NCI-H748 treated with DMSO at 0.1 percent for 48 hours (cell line): ENCODE measurements at regions not wholly inside any gene's neighbourhood (a gene's known extent, or its start where the extent isn't known, plus 50 kb on each side); places are given as distances from the start of the nearest gene placed in this dataset.
"Not testable (repeated sequence)": the region's sequence is repeated elsewhere in the genome, so short reads cannot be mapped to it uniquely, and the experiment has no call there.

ENCODE experiments used
- DNase-seq: peaks from one replicate; lab custom pipeline; 2025; lab: John Stamatoyannopoulos, UW

GRCh38 chr5:130836729-130837649 lies 328.1 kb downstream of the HINT1 start:
- DNase-seq, result no peak

DNA sequence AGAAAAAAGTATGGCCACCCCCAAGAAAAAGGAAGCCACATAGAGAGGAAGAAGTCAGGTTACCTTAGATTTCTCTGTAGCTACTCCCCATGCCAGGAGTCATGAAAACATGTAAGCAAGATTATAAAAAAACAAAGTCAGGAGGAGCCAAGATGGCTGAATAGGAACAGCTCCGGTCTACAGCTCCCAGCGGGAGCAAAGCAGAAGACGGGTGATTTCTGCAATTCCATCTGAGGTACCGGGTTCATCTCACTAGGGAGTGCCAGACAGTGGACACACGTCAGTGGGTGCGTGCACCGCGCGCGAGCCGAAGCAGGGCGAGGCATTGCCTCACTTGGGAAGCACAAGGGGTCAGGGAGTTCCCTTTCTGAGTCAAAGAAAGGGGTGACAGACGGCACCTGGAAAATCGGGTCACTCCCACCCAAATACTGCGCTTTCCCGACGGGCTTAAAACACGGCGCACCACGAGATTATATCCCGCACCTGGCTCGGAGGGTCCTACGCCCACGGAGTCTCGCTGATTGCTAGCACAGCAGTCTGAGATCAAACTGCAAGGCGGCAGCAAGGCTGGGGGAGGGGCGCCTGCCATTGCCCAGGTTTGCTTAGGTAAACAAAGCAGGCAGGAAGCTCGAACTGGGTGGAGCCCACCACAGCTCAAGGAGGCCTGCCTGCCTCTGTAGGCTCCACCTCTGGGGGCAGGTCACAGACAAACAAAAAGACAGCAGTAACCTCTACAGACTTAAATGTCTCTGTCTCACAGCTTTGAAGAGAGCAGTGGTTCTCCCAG lies 347.3 kb downstream of the HINT1 start:
- peak; percentile 8 for DNase-seq

DNA sequence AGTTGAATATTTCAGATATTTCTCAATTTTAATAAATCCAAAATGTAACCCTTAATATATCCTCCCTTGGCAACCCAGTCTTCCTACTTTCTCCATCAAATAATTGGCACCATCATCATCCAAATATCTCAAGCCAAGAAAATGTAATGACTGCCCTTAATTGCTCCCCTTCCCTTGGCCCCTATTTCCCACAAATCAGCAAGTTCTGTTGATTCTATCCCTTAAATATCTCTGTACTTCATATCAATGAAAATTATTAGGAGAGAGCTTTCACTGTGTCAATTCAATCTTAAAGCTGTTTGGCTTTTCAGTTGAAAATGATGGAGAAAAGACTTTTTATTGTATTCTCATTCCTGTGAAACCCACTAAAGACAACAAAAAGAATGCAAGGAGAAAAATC lies 349.8 kb downstream of the HINT1 start:
- no peak for DNase-seq

DNA sequence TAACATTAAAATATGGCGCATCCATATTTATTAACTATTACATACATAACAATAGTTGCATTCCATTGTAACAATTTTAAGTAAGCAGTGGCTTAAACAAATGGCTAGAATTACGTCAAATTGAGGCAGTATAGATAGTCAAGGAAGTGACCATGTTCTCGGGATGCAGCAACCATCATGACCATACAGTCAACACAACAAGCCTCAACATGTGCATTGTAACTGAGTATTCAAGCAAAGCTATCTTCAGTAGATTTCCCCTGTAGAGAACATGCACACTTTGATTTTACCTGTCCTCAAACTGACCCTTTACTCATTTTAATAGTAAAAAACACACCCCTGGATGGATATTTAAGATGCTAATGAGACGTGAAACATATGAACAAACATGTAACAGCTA lies 356.4 kb downstream of the HINT1 start:
- no peak for DNase-seq

GRCh38 chr5:130805648-130806047 lies 359.4 kb downstream of the HINT1 start:
- DNase-seq, result no peak

DNA sequence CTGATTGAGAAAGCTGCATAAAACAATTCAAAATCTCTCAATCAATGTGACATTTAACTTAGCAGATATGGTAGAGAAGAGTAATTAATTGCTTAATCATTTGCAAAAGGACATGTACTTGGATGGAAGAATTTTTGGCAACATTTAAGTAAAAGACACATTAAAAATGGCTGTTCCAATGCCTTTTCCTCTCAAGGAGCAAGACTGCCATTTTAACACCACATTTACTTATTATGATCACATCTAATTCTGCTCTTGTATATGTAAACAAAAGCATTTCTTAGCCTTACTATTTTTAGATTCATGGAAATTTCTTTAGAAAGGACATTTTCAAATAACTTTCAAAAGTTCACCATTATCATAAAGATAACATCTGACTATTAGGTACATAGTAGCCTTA lies 360.0 kb downstream of the HINT1 start:
- DNase-seq, result no peak

DNA sequence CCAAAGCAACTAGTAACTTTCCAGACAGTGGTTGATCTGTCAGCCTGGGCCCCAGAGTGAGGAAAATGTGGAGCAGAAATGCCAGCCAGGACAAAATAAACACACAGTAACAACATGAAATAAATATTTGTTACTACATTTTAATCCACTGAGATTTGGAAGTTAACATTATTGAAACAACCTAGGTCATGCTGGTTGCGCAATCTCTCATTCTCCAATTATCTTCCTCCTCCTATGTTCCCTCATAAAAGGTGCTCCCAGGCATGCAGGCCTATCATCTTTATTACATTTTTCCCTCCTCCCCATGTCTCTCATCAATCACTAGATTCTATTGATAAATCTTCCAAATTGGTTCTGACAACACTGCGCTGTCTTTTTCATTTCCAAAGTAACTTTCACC lies 363.1 kb downstream of the HINT1 start:
- DNase-seq, result no peak

GRCh38 chr5:130799015-130799414 lies 366.0 kb downstream of the HINT1 start:
- no peak for DNase-seq

DNA sequence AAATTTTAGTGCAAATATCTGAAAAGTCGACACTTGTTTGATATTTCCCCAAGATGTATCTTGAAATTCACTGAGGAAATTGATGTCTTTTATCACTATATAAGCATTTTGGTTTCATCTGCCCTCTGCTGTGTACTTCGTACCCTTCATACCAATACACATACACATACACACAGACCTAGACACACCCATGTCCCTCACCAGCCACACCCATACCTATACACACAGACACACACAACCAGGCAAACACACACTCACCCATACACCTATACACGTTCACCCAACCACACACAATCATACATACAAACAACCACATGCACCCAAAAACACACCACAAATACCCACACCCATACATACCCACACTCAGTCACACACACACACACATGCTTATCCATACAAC lies 367.8 kb downstream of the HINT1 start:
- no peak for DNase-seq

DNA sequence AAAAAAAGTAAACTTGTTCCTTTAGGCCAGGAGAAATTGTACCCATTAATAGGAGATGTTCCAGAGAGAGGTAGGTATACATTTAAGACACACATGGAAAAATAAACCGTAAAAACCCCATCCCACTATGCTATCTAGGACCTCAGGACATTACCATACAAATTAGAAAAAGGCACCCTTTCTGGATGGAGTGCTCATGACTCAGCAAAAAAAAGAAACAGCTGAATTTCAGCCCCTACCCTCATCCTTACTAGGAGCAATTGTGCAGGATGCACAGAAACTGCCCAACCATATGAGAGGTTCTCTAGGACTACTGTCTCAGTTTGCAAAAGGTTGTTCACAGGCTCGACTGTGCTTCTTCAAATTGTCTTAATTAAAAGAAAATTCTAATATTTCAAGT lies 368.2 kb downstream of the HINT1 start:
- no peak for DNase-seq

- DNase-seq, result no peak
These were observed 369.0 kb downstream of the HINT1 start for GRCh38 chr5:130796032-130796431.

DNA sequence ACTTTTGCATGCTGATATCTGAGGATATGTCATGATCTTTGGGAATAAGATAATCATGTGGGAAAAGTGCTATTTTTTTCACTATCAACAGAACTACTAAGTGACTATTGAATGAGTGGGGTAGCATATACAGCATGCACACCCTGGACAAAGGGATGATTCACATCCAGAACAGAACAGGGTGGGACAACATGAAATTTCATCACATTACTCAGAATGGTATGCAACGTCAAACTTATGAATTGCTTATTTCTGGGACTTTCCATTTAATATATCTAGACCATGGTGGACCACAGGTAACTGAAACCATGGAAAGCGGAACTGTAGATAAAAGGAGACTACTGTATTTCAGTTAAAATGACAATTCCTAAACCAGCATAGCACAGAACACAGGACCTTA lies 370.0 kb downstream of the HINT1 start:
- DNase-seq, result no peak

GRCh38 chr5:130777794-130778193 lies 387.3 kb downstream of the HINT1 start:
- DNase-seq, result no peak

DNA sequence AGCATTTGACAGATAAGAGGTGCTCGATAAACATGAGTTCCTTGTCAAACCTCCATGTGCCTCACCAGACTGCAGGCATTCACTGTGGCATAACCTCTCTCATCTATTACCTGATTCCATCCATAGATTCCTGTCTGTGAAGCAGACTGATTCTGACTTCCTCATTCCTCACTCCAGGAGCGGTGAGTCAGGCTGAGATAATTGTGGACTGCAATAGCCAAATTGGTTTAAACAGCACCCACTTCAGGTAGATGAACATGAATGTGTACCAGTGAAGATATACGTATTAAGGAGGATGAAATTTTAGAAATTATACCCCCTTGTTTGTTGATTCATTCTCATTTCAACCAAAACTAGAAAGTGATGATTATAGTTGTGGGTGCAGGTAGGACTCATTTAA lies 391.2 kb downstream of the HINT1 start:
- DNase-seq, result no peak

- no peak for DNase-seq
These were observed 403.0 kb downstream of the HINT1 start for GRCh38 chr5:130762031-130762430.

- no peak for DNase-seq
These were observed 406.0 kb downstream of the HINT1 start for GRCh38 chr5:130759061-130759460.

DNA sequence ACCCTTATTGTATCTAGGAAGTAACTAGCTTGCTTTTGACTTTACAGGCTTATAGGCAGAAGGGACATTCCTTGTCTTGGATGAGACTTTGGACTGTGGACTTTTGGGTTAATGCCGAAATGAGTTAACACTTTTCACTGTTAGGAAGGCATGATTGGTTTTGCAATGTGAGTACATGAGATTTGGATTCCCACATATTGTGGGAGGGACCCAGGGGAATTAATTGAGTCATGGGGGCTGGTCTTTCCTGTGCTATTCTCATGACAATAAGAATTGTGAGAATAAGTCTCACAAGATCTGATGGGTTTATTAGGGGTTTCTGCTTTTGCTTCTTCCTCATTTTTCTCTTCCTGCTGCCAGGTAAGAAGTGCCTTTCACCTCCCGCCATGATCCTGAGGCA lies 417.5 kb downstream of the HINT1 start:
- DNase-seq, result no peak

- not testable (repeated sequence) for DNase-seq
These were observed 418.4 kb downstream of the HINT1 start for GRCh38 chr5:130746641-130747040.

DNA sequence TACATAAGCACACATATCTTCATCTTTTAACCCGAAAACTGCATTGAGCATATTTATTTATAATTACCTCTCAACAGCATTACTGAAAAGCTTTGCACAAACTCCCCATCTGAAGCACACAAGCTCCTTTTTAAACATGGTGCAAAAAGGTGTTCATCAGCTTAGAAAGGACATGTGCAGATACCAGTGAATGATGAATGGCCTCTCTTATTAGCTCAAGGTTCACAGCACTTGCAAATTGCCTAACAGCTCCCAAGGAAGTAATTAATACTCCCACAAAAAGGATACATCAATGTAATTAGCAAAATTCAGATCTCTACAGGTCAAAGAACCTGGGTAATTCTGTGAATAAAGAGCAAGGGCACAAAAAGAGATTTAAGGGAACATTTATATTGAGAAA lies 422.0 kb downstream of the HINT1 start:
- no peak for DNase-seq

DNA sequence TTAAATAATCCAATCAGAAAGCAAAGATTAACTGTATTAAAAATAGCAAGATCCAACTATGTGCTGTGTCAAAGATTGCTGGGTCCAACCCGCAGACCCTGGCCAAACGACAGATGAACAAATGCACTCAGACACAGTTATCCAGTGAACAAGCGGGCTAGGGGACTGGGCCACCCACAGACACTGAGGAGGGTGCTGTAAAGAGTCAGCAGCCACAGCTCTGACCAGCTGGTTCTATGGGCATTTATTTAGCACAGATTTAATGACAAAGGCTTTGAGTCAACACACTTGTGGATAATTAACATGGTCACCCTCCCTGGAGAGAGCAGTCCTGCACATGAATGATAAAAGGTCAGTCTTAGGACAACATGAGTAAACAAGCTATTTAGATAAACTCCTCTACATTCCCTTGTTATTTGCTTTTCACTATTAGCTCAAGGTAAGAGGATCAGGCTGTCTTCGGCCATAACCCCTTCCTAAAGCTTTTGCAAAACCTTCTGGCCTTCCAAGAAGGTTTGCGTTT lies 424.9 kb downstream of the HINT1 start:
- no peak for DNase-seq

- DNase-seq, result no peak
These were observed 433.2 kb downstream of the HINT1 start for GRCh38 chr5:130731839-130732238.

GRCh38 chr5:130729541-130729940 lies 435.5 kb downstream of the HINT1 start:
- DNase-seq, result no peak

GRCh38 chr5:130727830-130728229 lies 437.2 kb downstream of the HINT1 start:
- DNase-seq, result no peak
